ENCODE measurements at regions not wholly inside any gene's neighbourhood (a gene's known extent, or its start where the extent isn't known, plus 50 kb on each side); places are given as distances from the start of the nearest gene placed in this dataset.

- TF ChIP-seq REST (IDR thresholded peaks at IDR 0.05; ENCODE audit: low read depth, low read length) = no peak
- TF ChIP-seq RAD21 (IDR thresholded peaks at IDR 0.05; ENCODE audit: insufficient read depth, low read depth, low read length) = no peak
- no peak for TF ChIP-seq GATAD2B (conservative IDR thresholded peaks at IDR 0.05; ENCODE audit: low read depth)
- TF ChIP-seq NFXL1 (IDR thresholded peaks at IDR 0.05; ENCODE audit: borderline replicate concordance) = no peak
- TF ChIP-seq TCF7 (IDR thresholded peaks at IDR 0.05; ENCODE audit: borderline replicate concordance) = no peak
- TF ChIP-seq STAT1 (conservative IDR thresholded peaks at IDR 0.05) = no peak
- no peak for TF ChIP-seq RELB (IDR thresholded peaks at IDR 0.05; ENCODE audit: low read depth)
- TF ChIP-seq NFIC (IDR thresholded peaks at IDR 0.05; ENCODE audit: low read depth, low read length) = no peak
- TF ChIP-seq CHD4 (IDR thresholded peaks at IDR 0.05) = no peak
- TF ChIP-seq BRCA1 (IDR thresholded peaks at IDR 0.05; ENCODE audit: low read depth, low read length) = no peak
Observed at GRCh38 chr7:145875267-145875666, 241.3 kb upstream of the CNTNAP2 start (continued).
